ENCODE measurements at regions not wholly inside any gene's neighbourhood (a gene's known extent, or its start where the extent isn't known, plus 50 kb on each side); places are given as distances from the start of the nearest gene placed in this dataset.
A peak's percentile ranks its signal among the peaks of the same experiment; 100 is the strongest.

GRCh38 chr1:239896569-239896968 lies 195.1 kb upstream of the FMN2 start:
- POLR2A ChIA-PET, result no interaction called here
- ATAC-seq (no peak), DNase-seq (no peak)
- no peak for TF ChIP-seq CTCF (IDR thresholded peaks at IDR 0.05)
- CTCF ChIA-PET, result interaction anchor here (0.6 to 2.5 kb wide), 5 partner anchors 9 to 493 kb away, joined by 3 to 23 read pairs (median 3); no protein-coding TSS in a partner anchor
- peaks cover 4% of the 10 kb centered on the region for H3K4me1 Mint-ChIP-seq (ENCODE audit: low read depth)
- H3K27me3 Mint-ChIP-seq, result peaks cover 2% of the 10 kb centered on the region
- no peaks in the 10 kb centered on the region for H3K9me3 Mint-ChIP-seq
- intact Hi-C loops (cut with micrococcal nuclease), result loop anchor here (2.0 to 5.0 kb wide), 2 partner anchors 309 to 492 kb away; no protein-coding TSS in a partner anchor
- no peaks in the 10 kb centered on the region for H3K36me3 Mint-ChIP-seq (ENCODE audit: low read depth)
- H3K4me3 Mint-ChIP-seq, result no peak overlapping the region
- no peak overlapping the region for H3K27ac Mint-ChIP-seq

GRCh38 chr1:239896980-239897379 lies 194.7 kb upstream of the FMN2 start:
- no peak overlapping the region for H3K4me3 Mint-ChIP-seq
- no peaks in the 10 kb centered on the region for H3K36me3 Mint-ChIP-seq (ENCODE audit: low read depth)

GRCh38 chr1:239897458-239897857 lies 194.2 kb upstream of the FMN2 start:
- CTCF ChIA-PET, result interaction anchor here (0.6 to 2.5 kb wide), 55 partner anchors 8 to 603 kb away, joined by 3 to 23 read pairs (median 4); no protein-coding TSS in a partner anchor
- TF ChIP-seq CTCF (IDR thresholded peaks at IDR 0.05), result no peak
- no peak for DNase-seq
- Mint-ChIP-seq H3K36me3 (ENCODE audit: low read depth) (no peaks in the 10 kb centered on the region), H3K4me1 (ENCODE audit: low read depth) (peaks cover 4% of the 10 kb centered on the region), H3K27me3 (peaks cover 4% of the 10 kb centered on the region), H3K27ac (no peak overlapping the region), H3K4me3 (no peak overlapping the region), H3K9me3 (no peaks in the 10 kb centered on the region)
- intact Hi-C loops (cut with micrococcal nuclease), result loop anchor here (2.0 to 5.0 kb wide), 2 partner anchors 310 to 493 kb away; no protein-coding TSS in a partner anchor
- no peak for ATAC-seq
- POLR2A ChIA-PET, result no interaction called here

More at GRCh38 chr1:239896980-239897379, 194.7 kb upstream of the FMN2 start:
- Mint-ChIP-seq H3K4me1 (ENCODE audit: low read depth) (peaks cover 4% of the 10 kb centered on the region), H3K27ac (no peak overlapping the region), H3K9me3 (no peaks in the 10 kb centered on the region), H3K27me3 (peaks cover 4% of the 10 kb centered on the region)
- ChIA-PET CTCF (interaction anchor here (0.6 to 2.5 kb wide), 13 partner anchors 8 to 494 kb away, joined by 3 to 23 read pairs (median 4); no protein-coding TSS in a partner anchor), POLR2A (no interaction called here)
- TF ChIP-seq CTCF (IDR thresholded peaks at IDR 0.05), result no peak
- DNase-seq (no peak), ATAC-seq (no peak)
- intact Hi-C loops (cut with micrococcal nuclease), result loop anchor here (2.0 to 5.0 kb wide), 2 partner anchors 310 to 492 kb away; no protein-coding TSS in a partner anchor

- ATAC-seq, result peak; percentile 97
- peak; percentile 89 for TF ChIP-seq CTCF (IDR thresholded peaks at IDR 0.05)
- Mint-ChIP-seq H3K9me3 (no peaks in the 10 kb centered on the region), H3K4me3 (no peak overlapping the region), H3K27me3 (peaks cover 4% of the 10 kb centered on the region), H3K4me1 (ENCODE audit: low read depth) (peaks cover 4% of the 10 kb centered on the region), H3K36me3 (ENCODE audit: low read depth) (no peaks in the 10 kb centered on the region), H3K27ac (no peak overlapping the region)
- intact Hi-C loops (cut with micrococcal nuclease), result loop anchor here (2.0 to 5.0 kb wide), 2 partner anchors 179 to 311 kb away; no protein-coding TSS in a partner anchor
- CTCF ChIA-PET, result interaction anchor here (0.6 to 2.5 kb wide), 53 partner anchors 9 to 603 kb away, joined by 3 to 23 read pairs (median 4); no protein-coding TSS in a partner anchor
- peak; percentile 85 for DNase-seq
- POLR2A ChIA-PET, result no interaction called here
These were observed 193.5 kb upstream of the FMN2 start for GRCh38 chr1:239898062-239898730.

GRCh38 chr1:239899747-239900146 lies 191.9 kb upstream of the FMN2 start:
- no peak for TF ChIP-seq CTCF (IDR thresholded peaks at IDR 0.05)
- Mint-ChIP-seq H3K9me3 (no peaks in the 10 kb centered on the region), H3K4me1 (ENCODE audit: low read depth) (no peaks in the 10 kb centered on the region), H3K36me3 (ENCODE audit: low read depth) (no peaks in the 10 kb centered on the region), H3K27ac (no peak overlapping the region), H3K4me3 (no peak overlapping the region), H3K27me3 (peaks cover 4% of the 10 kb centered on the region)
- intact Hi-C loops (cut with micrococcal nuclease), result loop anchor here (2.0 to 5.0 kb wide), 2 partner anchors 181 to 312 kb away; no protein-coding TSS in a partner anchor
- ATAC-seq (no peak), DNase-seq (no peak)
- ChIA-PET POLR2A (no interaction called here), CTCF (no interaction called here)

Measured in activated CD8-positive, alpha-beta T cell treated with anti-CD3 and anti-CD28 coated beads for 36 hours (primary cell).